NT2/D1 (cell line): ENCODE measurements at regions not wholly inside any gene's neighbourhood (a gene's known extent, or its start where the extent isn't known, plus 50 kb on each side); places are given as distances from the start of the nearest gene placed in this dataset.

Source experiments
- DNase-seq: peaks from one replicate; pipeline ENCODE4 v3.0.0-alpha.2; 2011; ENCODE audit warnings: low read depth, low spot score
- H3K27me3 ChIP-seq: 2 replicates; pipeline ENCODE4 v1.6.0; 2011; ENCODE audit warnings: mild to moderate bottlenecking; ENCODE audit not compliant: insufficient read length, insufficient read depth
- H3K36me3 ChIP-seq: 2 replicates; pipeline ENCODE4 v1.6.1; 2011; ENCODE audit warnings: mild to moderate bottlenecking, low read length, mixed read lengths; ENCODE audit not compliant: insufficient read depth, insufficient read length
- H3K4me1 ChIP-seq: 2 replicates; pipeline ENCODE4 v1.5.1; 2011; ENCODE audit not compliant: insufficient read depth, insufficient read length
- H3K4me3 ChIP-seq: 2 replicates; pipeline ENCODE4 v1.5.1; 2011; ENCODE audit warnings: low read depth; ENCODE audit not compliant: insufficient read length
- H3K9ac ChIP-seq: 2 replicates; pipeline ENCODE4 v1.6.0; 2011; ENCODE audit warnings: low read depth; ENCODE audit not compliant: insufficient read length
- H3K9me3 ChIP-seq: 2 replicates; pipeline ENCODE4 v1.5.1; 2011; ENCODE audit warnings: mild to moderate bottlenecking, low read length; ENCODE audit not compliant: insufficient read depth
- SUZ12 ChIP-seq: IDR thresholded peaks from 2 replicates; pipeline ENCODE4 v1.6.1; 2011; ENCODE audit not compliant: insufficient read length, insufficient read depth; ENCODE audit errors: extremely low read depth
- YY1 ChIP-seq: IDR thresholded peaks from 2 replicates; pipeline ENCODE4 v1.6.1; 2011; ENCODE audit not compliant: insufficient read length, insufficient read depth
- ZNF274 ChIP-seq: IDR thresholded peaks from 2 replicates; pipeline ENCODE4 v1.6.1; 2011; ENCODE audit warnings: mild to moderate bottlenecking, low read depth, low read length

DNA sequence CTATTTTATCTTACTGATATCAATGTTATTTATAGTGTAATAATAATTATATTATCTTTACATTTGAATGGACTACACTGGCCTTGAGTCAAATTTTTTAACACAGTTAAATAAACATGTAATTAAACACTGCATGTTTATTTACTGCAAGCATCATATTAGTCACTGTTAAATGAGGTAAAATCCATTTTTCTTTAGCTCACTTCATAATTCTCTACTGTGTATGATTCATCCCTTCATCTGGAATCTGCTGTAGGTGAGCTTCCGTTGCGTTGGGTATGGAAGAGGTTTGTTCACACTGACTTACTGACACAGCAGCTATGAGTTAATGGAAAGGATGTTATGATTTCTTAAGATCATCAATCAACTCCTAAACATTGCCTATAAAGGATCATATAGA lies 572.3 kb downstream of the PCDH11X start:
- TF ChIP-seq SUZ12, result no peak
- no peak for TF ChIP-seq YY1
- no peak for TF ChIP-seq ZNF274
- Histone ChIP-seq H3K9ac (no peak overlapping the region), H3K4me3 (no peak overlapping the region), H3K27me3 (no peaks in the 10 kb centered on the region), H3K36me3 (no peaks in the 10 kb centered on the region), H3K4me1 (no peaks in the 10 kb centered on the region), H3K9me3 (no peaks in the 10 kb centered on the region)
- DNase-seq, result no peak
